Thyroid gland (tissue), 4 donors: ENCODE measurements at regions not wholly inside any gene's neighbourhood (a gene's known extent, or its start where the extent isn't known, plus 50 kb on each side); places are given as distances from the start of the nearest gene placed in this dataset.

Experiments
- DNase-seq, 2 donors: peaks; one replicate each; pipeline ENCODE4 v3.0.0-alpha.2; 2019
- H3K27ac ChIP-seq, 3 donors: fragments of 200-600 bp; sonication (generic); 1 replicate in 2 of 3; 2 replicates in 1 of 3; pipeline ENCODE4 v1.5.1; 2016 to 2019; ENCODE audit warnings: mild to moderate bottlenecking in 1 of 3, moderate library complexity in 1 of 3
- H3K27me3 ChIP-seq: fragments of 200-600 bp; sonication (generic); one replicate; pipeline ENCODE4 v1.5.1; 2019
- H3K36me3 ChIP-seq, 2 donors: fragments of 200-600 bp; sonication (generic); one replicate each; pipeline ENCODE4 v1.5.1; 2016 to 2019
- H3K4me1 ChIP-seq, 2 donors: fragments of 200-600 bp; sonication (generic); one replicate each; pipeline ENCODE4 v1.5.1; 2017 to 2019
- H3K4me3 ChIP-seq, 3 donors: fragments of 200-600 bp; sonication (generic); replicated peaks in 1 of 3; 1 replicate in 2 of 3; 2 replicates in 1 of 3; pipeline ENCODE4 v1.5.1; 2016; ENCODE audit warnings: mild to moderate bottlenecking in 1 of 3
- H3K9me3 ChIP-seq: fragments of 200-600 bp; sonication (generic); one replicate; pipeline ENCODE4 v1.5.1; 2017
- POLR2A ChIP-seq, 2 donors: fragments of 450-650 bp; IDR thresholded peaks; one replicate each; pipeline ENCODE4 v1.6.1; 2017; ENCODE audit warnings: antibody characterized with exemption in 2 of 2, mild to moderate bottlenecking in 2 of 2, moderate library complexity in 1 of 2
- WGBS, 2 donors: methylation state at CpG; one replicate each; pipeline ENCODE4 v1.1.5; 2017; 5-methylcytosine and 5-hydroxymethylcytosine counted together
- intact Hi-C: fragments of 100-400 bp; cut with DNase I; formaldehyde crosslinking; loops from one replicate; pipeline ENCODE4 v1.15.1; 2023
- TF ChIP-seq, protein P1 (sequence below), 6 experiments: fragments of 200-600 bp in 3 of 6; fragments of 450-650 bp in 3 of 6; sonication (generic) in 3 of 6; IDR thresholded peaks; one replicate each; pipeline ENCODE4 v1.5.1; 2016 to 2019; ENCODE audit warnings: antibody characterized with exemption in 6 of 6, mild to moderate bottlenecking in 2 of 6, inconsistent platforms in 1 of 6, moderate library complexity in 1 of 6

- no peaks in the 10 kb centered on the region for H3K27me3 ChIP-seq
- intact Hi-C loops, result no loop called here
- H3K9me3 ChIP-seq, result no peaks in the 10 kb centered on the region
- H3K36me3 ChIP-seq, result no peaks in the 10 kb centered on the region
- WGBS, 2 donors, result 85 to 86% methylated on average over 3 of the region's 3 CpGs
- H3K27ac ChIP-seq, result no peak overlapping the region
- H3K4me3 ChIP-seq, result no peak overlapping the region
- TF ChIP-seq, protein P1, sequence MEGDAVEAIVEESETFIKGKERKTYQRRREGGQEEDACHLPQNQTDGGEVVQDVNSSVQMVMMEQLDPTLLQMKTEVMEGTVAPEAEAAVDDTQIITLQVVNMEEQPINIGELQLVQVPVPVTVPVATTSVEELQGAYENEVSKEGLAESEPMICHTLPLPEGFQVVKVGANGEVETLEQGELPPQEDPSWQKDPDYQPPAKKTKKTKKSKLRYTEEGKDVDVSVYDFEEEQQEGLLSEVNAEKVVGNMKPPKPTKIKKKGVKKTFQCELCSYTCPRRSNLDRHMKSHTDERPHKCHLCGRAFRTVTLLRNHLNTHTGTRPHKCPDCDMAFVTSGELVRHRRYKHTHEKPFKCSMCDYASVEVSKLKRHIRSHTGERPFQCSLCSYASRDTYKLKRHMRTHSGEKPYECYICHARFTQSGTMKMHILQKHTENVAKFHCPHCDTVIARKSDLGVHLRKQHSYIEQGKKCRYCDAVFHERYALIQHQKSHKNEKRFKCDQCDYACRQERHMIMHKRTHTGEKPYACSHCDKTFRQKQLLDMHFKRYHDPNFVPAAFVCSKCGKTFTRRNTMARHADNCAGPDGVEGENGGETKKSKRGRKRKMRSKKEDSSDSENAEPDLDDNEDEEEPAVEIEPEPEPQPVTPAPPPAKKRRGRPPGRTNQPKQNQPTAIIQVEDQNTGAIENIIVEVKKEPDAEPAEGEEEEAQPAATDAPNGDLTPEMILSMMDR (IDR thresholded peaks at IDR 0.05), result no peak
- TF ChIP-seq POLR2A (IDR thresholded peaks at IDR 0.05), result no peak
- peaks cover 11% of the 10 kb centered on the region in 2 donors for H3K4me1 ChIP-seq
- DNase-seq, result no peak
Observed at GRCh38 chr2:66753660-66754059, 318.7 kb downstream of the MEIS1 start.

DNA sequence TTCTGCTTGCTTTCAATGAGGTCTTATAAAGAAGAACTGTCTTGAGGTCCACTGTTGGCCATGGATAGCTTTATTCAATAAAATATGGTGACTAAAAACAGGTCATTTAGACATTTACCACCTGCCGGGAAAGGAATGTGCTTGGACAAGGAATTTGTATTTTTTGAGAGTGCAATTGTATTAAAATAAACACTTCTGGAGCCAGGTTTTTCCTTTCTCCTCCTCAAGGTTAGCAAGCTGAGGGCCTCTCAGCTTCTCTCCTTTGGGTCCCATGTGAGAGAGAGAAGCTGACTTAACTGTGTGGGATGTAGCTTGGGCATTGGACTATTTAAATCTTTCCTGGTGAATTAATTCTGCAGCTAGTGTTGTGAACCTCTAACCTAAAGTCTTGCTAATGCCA is 321.0 kb downstream of the MEIS1 start:
- peak; percentile 38 to 40 for DNase-seq
- Histone ChIP-seq H3K27me3 (no peaks in the 10 kb centered on the region), H3K4me1 (peaks cover 11% of the 10 kb centered on the region in 2 donors), H3K36me3 (no peaks in the 10 kb centered on the region), H3K4me3 (no peak overlapping the region), H3K27ac (no peak overlapping the region), H3K9me3 (no peaks in the 10 kb centered on the region)
- WGBS, 2 donors, result 35 to 38% methylated on average over 1 of the region's 1 CpG
- intact Hi-C loops, result no loop called here
- TF ChIP-seq, protein P1 (IDR thresholded peaks at IDR 0.05), result no peak
- TF ChIP-seq POLR2A (IDR thresholded peaks at IDR 0.05), result no peak

- Histone ChIP-seq H3K27me3 (no peaks in the 10 kb centered on the region), H3K4me3 (no peak overlapping the region), H3K36me3 (no peaks in the 10 kb centered on the region), H3K4me1 (no peaks in the 10 kb centered on the region), H3K9me3 (no peaks in the 10 kb centered on the region), H3K27ac (no peak overlapping the region)
- 88 to 94% methylated on average over 2 of the region's 2 CpGs for WGBS, 2 donors
- intact Hi-C loops, result no loop called here
- TF ChIP-seq, protein P1 (IDR thresholded peaks at IDR 0.05), result no peak
- no peak for TF ChIP-seq POLR2A (IDR thresholded peaks at IDR 0.05)
- DNase-seq, result no peak
Observed at GRCh38 chr2:66761826-66762225, 326.9 kb downstream of the MEIS1 start.

DNA sequence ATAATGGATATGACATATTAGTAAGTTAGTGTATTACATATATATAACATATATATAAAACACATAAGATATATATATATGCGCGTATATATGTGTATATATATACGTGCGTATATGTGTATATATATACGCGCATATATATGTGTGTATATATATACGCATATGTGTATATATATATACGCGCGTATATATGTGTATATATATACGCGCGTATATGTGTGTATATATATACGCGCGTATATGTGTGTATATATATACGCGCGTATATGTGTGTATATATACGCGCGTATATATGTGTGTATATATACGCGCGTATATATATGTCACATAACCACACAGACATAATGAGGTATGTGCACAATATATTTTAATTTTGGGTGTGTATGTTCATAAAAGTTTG is 327.8 kb downstream of the MEIS1 start:
- Histone ChIP-seq H3K36me3 (no peaks in the 10 kb centered on the region), H3K27me3 (no peaks in the 10 kb centered on the region), H3K4me1 (no peaks in the 10 kb centered on the region), H3K4me3 (no peak overlapping the region), H3K9me3 (no peaks in the 10 kb centered on the region), H3K27ac (no peak overlapping the region)
- no peak for TF ChIP-seq POLR2A (IDR thresholded peaks at IDR 0.05)
- TF ChIP-seq, protein P1 (IDR thresholded peaks at IDR 0.05), result no peak
- intact Hi-C loops, result no loop called here
- 93 to 94% methylated on average over 25 of the region's 25 CpGs for WGBS, 2 donors
- DNase-seq, result no peak

GRCh38 chr2:66766582-66766981 is 331.7 kb downstream of the MEIS1 start:
- intact Hi-C loops, result no loop called here
- WGBS, 2 donors, result 95 to 96% methylated on average over 3 of the region's 3 CpGs
- Histone ChIP-seq H3K27me3 (no peaks in the 10 kb centered on the region), H3K36me3 (no peaks in the 10 kb centered on the region), H3K9me3 (no peaks in the 10 kb centered on the region), H3K27ac (no peak overlapping the region), H3K4me1 (no peaks in the 10 kb centered on the region), H3K4me3 (no peak overlapping the region)
- no peak for DNase-seq
- no peak for TF ChIP-seq POLR2A (IDR thresholded peaks at IDR 0.05)
- TF ChIP-seq, protein P1 (IDR thresholded peaks at IDR 0.05), result no peak
